NCI-H82 treated with DMSO at 0.1 percent for 48 hours (cell line): ENCODE measurements at regions not wholly inside any gene's neighbourhood (a gene's known extent, or its start where the extent isn't known, plus 50 kb on each side); places are given as distances from the start of the nearest gene placed in this dataset.
"Not testable (repeated sequence)": the region's sequence is repeated elsewhere in the genome, so short reads cannot be mapped to it uniquely, and the experiment has no call there.

ENCODE experiments used
- DNase-seq: peaks from one replicate; lab custom pipeline; 2025; ENCODE audit not compliant: unreplicated experiment; lab: John Stamatoyannopoulos, UW

GRCh38 chr5:92734211-92734940 lies 846.6 kb downstream of the NR2F1-AS1 start:
- DNase-seq, result no peak

DNA sequence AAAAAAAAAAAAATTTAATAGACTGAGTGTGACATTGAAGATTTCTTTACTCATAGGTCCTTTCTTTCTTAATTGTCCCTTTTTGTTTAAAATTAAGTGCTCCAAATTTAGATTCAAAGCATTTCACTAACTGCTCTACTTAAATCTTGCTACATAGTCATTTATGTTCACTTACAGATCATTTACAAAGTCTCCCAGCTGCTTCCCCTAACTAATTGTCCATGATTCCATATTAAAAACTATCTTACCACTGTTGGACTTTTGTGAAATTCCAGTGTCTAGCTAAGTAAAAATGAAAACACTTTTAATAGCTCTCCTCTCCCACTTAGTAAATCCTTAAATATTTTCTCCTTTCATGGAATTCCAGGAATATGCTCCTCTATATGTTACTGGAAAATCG lies 850.5 kb downstream of the NR2F1-AS1 start:
- no peak for DNase-seq

DNA sequence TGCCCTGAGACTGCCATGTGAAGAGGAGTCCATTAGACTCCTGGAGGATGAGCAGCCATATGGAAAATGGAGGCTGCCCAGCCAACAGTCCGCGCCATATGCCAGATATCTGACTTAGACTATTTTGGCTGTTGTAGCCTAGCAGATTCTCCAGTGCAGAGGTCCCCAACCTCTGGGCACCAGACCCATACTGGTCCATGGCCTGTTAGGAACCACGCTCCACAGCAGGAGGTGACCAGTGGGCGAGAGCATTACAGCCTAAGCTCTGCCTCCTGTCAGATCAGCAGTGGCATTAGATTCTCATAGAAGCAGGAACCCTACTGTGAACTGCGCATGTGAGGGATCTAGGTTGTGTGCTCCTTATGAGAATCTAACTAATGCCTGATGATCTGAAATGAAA lies 851.9 kb downstream of the NR2F1-AS1 start:
- DNase-seq, result no peak

- DNase-seq, result no peak
These were observed 865.0 kb downstream of the NR2F1-AS1 start for GRCh38 chr5:92715946-92716520.

- DNase-seq, result no peak
These were observed 867.2 kb downstream of the NR2F1-AS1 start for GRCh38 chr5:92713826-92714225.

GRCh38 chr5:92713335-92713743 lies 867.7 kb downstream of the NR2F1-AS1 start:
- no peak for DNase-seq

DNA sequence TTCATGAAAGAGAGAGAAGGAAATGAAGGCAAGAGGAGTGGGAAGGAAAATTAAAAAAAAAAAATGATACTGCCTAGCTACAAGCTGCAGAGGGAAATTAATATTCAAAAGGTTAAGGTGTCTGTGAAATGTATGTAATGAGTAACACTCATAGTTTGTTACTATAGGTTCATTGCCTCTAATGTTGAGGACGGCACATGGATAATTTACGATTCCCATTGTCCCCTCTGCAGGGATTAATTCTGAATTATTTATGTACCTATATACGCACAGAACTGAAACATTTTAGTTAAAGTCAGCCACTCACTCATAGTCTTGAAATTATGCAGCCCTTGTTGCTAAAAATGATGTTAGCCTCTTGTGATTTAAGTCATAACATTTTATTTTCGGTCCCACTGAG lies 869.1 kb downstream of the NR2F1-AS1 start:
- no peak for DNase-seq

- DNase-seq, result no peak
These were observed 876.4 kb downstream of the NR2F1-AS1 start for GRCh38 chr5:92704590-92704989.

- DNase-seq, result no peak
These were observed 877.0 kb downstream of the NR2F1-AS1 start for GRCh38 chr5:92703976-92704375.

GRCh38 chr5:92695123-92696003 lies 885.7 kb downstream of the NR2F1-AS1 start:
- DNase-seq, result no peak

- DNase-seq, result no peak
These were observed 887.0 kb downstream of the NR2F1-AS1 start for GRCh38 chr5:92694067-92694466.

DNA sequence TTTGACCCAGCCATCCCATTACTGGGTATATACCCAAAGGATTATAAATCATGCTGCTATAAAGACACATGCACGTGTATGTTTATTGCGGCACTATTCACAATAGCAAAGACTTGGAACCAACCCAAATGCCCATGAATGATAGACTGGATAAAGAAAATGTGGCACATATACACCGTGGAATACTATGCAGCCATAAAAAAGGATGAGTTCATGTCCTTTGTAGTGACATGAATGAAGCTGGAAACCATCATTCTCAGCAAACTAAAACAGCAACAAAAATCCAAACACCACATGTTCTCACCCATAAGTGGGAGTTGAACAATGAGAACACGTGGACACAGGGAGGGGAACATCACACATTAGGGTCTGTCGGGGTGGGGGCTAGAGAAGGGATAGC lies 889.1 kb downstream of the NR2F1-AS1 start:
- not testable (repeated sequence) for DNase-seq

DNA sequence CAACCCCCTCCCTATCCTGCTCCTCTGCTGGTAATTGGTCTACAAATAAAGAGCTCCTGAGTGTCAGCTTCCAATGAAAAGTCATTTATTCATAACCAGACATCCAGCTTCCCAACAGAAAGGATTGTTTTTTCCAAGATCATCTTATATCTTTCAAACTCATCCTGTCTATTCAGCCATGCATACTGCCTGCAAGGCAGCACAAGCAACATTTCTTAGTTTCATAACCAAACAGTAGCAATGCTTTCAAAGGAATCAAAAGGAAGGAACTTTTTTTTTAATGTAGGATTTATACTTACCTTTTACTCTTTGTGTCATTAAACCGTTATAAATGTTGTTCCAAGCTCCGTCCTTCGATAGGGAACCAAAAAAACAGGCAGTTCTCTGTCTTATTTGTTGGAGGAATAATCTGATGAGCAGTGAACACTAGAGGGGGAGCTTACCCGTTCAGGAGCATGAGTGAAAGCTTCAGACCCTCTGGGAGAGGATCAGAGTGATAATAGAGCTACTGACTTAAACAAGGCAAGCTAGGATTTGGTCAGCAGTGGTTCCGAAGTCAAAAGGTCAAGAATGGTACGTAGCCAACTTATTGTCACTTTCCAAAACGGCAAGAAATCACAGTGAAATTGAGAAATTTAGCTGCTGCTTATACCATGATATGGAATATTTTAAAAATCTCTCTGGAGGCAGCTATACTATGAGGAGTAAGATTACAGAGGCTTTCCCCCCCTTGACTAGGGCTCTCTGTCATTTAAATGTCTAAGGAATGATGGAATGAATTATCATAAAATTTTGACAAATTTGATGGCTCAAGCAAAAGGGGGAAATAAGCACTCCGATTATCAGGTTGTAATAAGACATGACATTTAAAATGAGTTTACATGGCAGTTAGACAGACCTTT lies 892.9 kb downstream of the NR2F1-AS1 start:
- peak; percentile 54 for DNase-seq

- DNase-seq, result peak; percentile 1
These were observed 902.4 kb downstream of the NR2F1-AS1 start for GRCh38 chr5:92678640-92679039.

GRCh38 chr5:92676215-92677165 lies 904.5 kb downstream of the NR2F1-AS1 start:
- DNase-seq, result peak; percentile 67

GRCh38 chr5:92674321-92674720 lies 906.7 kb downstream of the NR2F1-AS1 start:
- DNase-seq, result no peak

DNA sequence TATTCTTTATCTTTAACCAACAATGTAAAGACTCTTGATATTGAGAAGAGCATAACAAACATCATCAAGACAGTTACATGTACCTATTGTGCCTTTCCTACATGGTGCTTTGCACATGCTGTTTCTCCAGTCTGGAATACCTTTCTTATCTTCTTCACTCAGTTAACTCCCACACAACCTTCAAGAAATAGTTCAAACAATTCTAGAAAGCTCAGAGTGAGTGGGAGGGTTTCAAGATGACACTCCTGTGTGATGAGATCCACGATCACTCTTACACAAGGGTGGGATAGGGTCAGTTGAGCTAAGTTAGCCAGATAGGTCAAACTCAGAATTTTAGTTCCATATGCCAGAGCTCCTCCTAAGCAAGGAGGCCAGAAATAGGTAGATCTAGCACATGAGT lies 915.5 kb downstream of the NR2F1-AS1 start:
- DNase-seq, result no peak

DNA sequence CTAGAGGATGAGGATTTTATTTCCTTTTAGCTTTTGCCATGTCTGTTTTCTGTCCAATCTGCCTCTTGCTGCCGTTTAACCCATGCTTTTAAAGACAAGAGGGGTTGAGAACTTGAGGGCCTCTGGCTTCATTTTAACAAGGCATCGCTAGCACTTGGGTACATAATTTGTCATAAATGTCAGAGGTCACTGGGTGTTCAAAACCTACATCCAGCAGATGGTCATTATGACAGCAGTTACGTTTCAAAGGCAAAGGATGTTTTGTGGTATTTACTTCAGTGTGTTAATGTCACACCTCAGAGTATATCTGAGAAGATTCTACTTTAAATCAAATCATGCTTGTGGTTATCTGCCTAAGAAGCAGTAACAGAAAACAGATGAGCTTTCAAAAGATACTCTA lies 918.3 kb downstream of the NR2F1-AS1 start:
- no peak for DNase-seq

- no peak for DNase-seq
These were observed 921.8 kb downstream of the NR2F1-AS1 start for GRCh38 chr5:92659246-92659645.

- not testable (repeated sequence) for DNase-seq
These were observed 926.4 kb downstream of the NR2F1-AS1 start for GRCh38 chr5:92654601-92655000.
